WTC11 (cell line): ENCODE measurements at regions not wholly inside any gene's neighbourhood (a gene's known extent, or its start where the extent isn't known, plus 50 kb on each side); places are given as distances from the start of the nearest gene placed in this dataset.
A peak's percentile ranks its signal among the peaks of the same experiment; 100 is the strongest.

Experiments used
- ATAC-seq: fragments of 200-7000 bp; cut with Tn5 transposase; 2 replicates; pipeline ENCODE4 v1.10.0; 2021; ENCODE audit warnings: mild to moderate bottlenecking, moderate library complexity
- CTCF ChIA-PET: fragments of 300-600 bp; sonication (Branson Sonifier 250); formaldehyde crosslinking; loops from one replicate; lab custom pipeline; 2021; ENCODE audit warnings: antibody characterized with exemption; lab: Charles Lee
- POLR2A ChIA-PET: fragments of 350-600 bp; sonication (Branson Sonifier 250); formaldehyde crosslinking; loops from one replicate; lab custom pipeline; 2021; ENCODE audit warnings: antibody characterized with exemption; lab: Charles Lee
- DNase-seq: peaks from one replicate; pipeline ENCODE4 v3.0.0; 2021; ENCODE audit warnings: low spot score
- H3K27ac Mint-ChIP-seq: 2 replicates; pipeline ENCODE4 v1.8.0; 2021; ENCODE audit warnings: mixed read lengths
- H3K27me3 Mint-ChIP-seq: 2 replicates; pipeline ENCODE4 v1.8.0; 2021; ENCODE audit warnings: low read depth, mild to moderate bottlenecking, moderate library complexity, mixed read lengths
- H3K36me3 Mint-ChIP-seq: 2 replicates; pipeline ENCODE4 v1.8.0; 2021; ENCODE audit warnings: mixed read lengths
- H3K4me1 Mint-ChIP-seq: 2 replicates; pipeline ENCODE4 v1.8.0; 2022; ENCODE audit warnings: mixed read lengths
- H3K4me3 Mint-ChIP-seq: 2 replicates; pipeline ENCODE4 v1.8.0; 2021; ENCODE audit warnings: mild to moderate bottlenecking, moderate library complexity, mixed read lengths
- H3K9me3 Mint-ChIP-seq: 2 replicates; pipeline ENCODE4 v1.8.0; 2021; ENCODE audit warnings: mixed read lengths
- ELF4 ChIP-seq: sonication (generic); formaldehyde crosslinking; IDR thresholded peaks from 2 replicates; pipeline ENCODE4 v1.8.1; 2022; ENCODE audit warnings: low read depth, mild to moderate bottlenecking, moderate library complexity, missing genetic modification reagents
- EMX1 ChIP-seq: fragments of 250-450 bp; sonication (Bioruptor Pico); IDR thresholded peaks from 2 replicates; pipeline ENCODE4 v1.8.0; 2021; ENCODE audit warnings: mild to moderate bottlenecking
- ESRRA ChIP-seq: sonication (generic); formaldehyde crosslinking; IDR thresholded peaks from 2 replicates; pipeline ENCODE4 v1.8.1; 2022; ENCODE audit warnings: mild to moderate bottlenecking, missing genetic modification reagents, borderline replicate concordance
- FOXP1 ChIP-seq: sonication (generic); formaldehyde crosslinking; IDR thresholded peaks from 2 replicates; pipeline ENCODE4 v1.8.0; 2022; ENCODE audit warnings: missing genetic modification reagents, mild to moderate bottlenecking, moderate library complexity, borderline replicate concordance
- IRF2 ChIP-seq: sonication (generic); formaldehyde crosslinking; IDR thresholded peaks from 2 replicates; pipeline ENCODE4 v1.8.0; 2022; ENCODE audit warnings: low read depth, missing genetic modification reagents, borderline replicate concordance
- MXD4 ChIP-seq: fragments of 250-450 bp; sonication (Bioruptor Pico); IDR thresholded peaks from 2 replicates; pipeline ENCODE4 v1.8.0; 2021; ENCODE audit warnings: mild to moderate bottlenecking, moderate library complexity, borderline replicate concordance
- OVOL2 ChIP-seq: fragments of 250-450 bp; sonication (Bioruptor Pico); IDR thresholded peaks from 2 replicates; pipeline ENCODE4 v1.9.0; 2021; ENCODE audit warnings: mild to moderate bottlenecking, borderline replicate concordance
- ZNF121 ChIP-seq: sonication (generic); formaldehyde crosslinking; IDR thresholded peaks from 2 replicates; pipeline ENCODE4 v1.8.0; 2023; ENCODE audit warnings: missing genetic modification reagents
- ZNF232 ChIP-seq: sonication (generic); formaldehyde crosslinking; IDR thresholded peaks from 2 replicates; pipeline ENCODE4 v1.8.0; 2022; ENCODE audit warnings: mild to moderate bottlenecking, missing genetic modification reagents
- TF ChIP-seq, protein P1 (sequence below): sonication (generic); formaldehyde crosslinking; IDR thresholded peaks from 2 replicates; pipeline ENCODE4 v1.8.0; 2022; ENCODE audit warnings: missing genetic modification reagents
- TF ChIP-seq, protein P2 (sequence below): sonication (generic); formaldehyde crosslinking; IDR thresholded peaks from 2 replicates; pipeline ENCODE4 v1.8.1; 2022; ENCODE audit warnings: missing genetic modification reagents, borderline replicate concordance
- TF ChIP-seq, protein P3 (sequence below): sonication (generic); formaldehyde crosslinking; IDR thresholded peaks from 2 replicates; pipeline ENCODE4 v1.8.0; 2022; ENCODE audit warnings: mild to moderate bottlenecking, missing genetic modification reagents
- TF ChIP-seq, protein P4 (sequence below): sonication (generic); formaldehyde crosslinking; conservative IDR thresholded peaks from 2 replicates; pipeline ENCODE4 v1.8.1; 2023; ENCODE audit warnings: mild to moderate bottlenecking, low read depth, missing genetic modification reagents, moderate library complexity
- TF ChIP-seq, protein P5 (sequence below): sonication (generic); formaldehyde crosslinking; IDR thresholded peaks from 2 replicates; pipeline ENCODE4 v1.8.0; 2023; ENCODE audit warnings: missing genetic modification reagents, mild to moderate bottlenecking, borderline replicate concordance
- TF ChIP-seq, protein P6 (sequence below): sonication (generic); formaldehyde crosslinking; IDR thresholded peaks from 2 replicates; pipeline ENCODE4 v1.8.0; 2022; ENCODE audit warnings: mild to moderate bottlenecking, missing genetic modification reagents

DNA sequence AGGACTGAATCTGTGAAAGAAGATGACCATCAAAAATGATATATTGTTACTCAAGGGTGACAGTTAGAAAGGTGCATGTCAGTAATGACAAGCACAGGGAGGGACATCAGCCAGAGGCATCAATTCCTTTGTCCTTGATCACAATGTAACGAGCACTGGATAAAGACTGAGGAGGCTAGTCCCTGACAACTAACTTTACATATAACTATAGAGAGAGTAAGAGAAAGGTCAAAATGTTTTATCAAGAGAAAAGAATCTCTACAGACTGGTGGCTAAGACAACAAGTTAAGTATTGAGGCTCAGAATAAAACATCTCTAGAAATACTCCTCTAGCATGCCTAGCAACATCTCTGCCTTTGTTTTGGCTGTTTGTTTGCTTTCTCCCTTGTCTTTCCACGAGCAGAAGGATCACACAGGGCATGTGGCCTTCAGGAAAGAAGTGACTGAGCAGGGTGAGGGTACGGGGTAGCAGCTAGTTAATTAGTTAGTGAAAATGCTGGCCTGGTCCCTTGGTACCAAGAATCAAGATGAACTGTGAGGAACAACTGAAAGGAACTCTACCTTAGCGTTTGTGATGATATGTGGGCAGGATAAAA lies 724.1 kb upstream of the MEF2C start (continued):
- TF ChIP-seq, protein P1, sequence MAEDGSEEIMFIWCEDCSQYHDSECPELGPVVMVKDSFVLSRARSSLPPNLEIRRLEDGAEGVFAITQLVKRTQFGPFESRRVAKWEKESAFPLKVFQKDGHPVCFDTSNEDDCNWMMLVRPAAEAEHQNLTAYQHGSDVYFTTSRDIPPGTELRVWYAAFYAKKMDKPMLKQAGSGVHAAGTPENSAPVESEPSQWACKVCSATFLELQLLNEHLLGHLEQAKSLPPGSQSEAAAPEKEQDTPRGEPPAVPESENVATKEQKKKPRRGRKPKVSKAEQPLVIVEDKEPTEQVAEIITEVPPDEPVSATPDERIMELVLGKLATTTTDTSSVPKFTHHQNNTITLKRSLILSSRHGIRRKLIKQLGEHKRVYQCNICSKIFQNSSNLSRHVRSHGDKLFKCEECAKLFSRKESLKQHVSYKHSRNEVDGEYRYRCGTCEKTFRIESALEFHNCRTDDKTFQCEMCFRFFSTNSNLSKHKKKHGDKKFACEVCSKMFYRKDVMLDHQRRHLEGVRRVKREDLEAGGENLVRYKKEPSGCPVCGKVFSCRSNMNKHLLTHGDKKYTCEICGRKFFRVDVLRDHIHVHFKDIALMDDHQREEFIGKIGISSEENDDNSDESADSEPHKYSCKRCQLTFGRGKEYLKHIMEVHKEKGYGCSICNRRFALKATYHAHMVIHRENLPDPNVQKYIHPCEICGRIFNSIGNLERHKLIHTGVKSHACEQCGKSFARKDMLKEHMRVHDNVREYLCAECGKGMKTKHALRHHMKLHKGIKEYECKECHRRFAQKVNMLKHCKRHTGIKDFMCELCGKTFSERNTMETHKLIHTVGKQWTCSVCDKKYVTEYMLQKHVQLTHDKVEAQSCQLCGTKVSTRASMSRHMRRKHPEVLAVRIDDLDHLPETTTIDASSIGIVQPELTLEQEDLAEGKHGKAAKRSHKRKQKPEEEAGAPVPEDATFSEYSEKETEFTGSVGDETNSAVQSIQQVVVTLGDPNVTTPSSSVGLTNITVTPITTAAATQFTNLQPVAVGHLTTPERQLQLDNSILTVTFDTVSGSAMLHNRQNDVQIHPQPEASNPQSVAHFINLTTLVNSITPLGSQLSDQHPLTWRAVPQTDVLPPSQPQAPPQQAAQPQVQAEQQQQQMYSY (CRISPR knock-in tag): no peak
- TF ChIP-seq MXD4 (CRISPR knock-in tag) (no peak), FOXP1 (no peak), IRF2 (CRISPR knock-in tag) (no peak), ZNF232 (no peak), ESRRA (CRISPR knock-in tag) (no peak)
- TF ChIP-seq, protein P2, sequence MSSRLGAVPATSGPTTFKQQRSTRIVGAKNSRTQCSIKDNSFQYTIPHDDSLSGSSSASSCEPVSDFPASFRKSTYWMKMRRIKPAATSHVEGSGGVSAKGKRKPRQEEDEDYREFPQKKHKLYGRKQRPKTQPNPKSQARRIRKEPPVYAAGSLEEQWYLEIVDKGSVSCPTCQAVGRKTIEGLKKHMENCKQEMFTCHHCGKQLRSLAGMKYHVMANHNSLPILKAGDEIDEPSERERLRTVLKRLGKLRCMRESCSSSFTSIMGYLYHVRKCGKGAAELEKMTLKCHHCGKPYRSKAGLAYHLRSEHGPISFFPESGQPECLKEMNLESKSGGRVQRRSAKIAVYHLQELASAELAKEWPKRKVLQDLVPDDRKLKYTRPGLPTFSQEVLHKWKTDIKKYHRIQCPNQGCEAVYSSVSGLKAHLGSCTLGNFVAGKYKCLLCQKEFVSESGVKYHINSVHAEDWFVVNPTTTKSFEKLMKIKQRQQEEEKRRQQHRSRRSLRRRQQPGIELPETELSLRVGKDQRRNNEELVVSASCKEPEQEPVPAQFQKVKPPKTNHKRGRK: no peak
- TF ChIP-seq, protein P3, sequence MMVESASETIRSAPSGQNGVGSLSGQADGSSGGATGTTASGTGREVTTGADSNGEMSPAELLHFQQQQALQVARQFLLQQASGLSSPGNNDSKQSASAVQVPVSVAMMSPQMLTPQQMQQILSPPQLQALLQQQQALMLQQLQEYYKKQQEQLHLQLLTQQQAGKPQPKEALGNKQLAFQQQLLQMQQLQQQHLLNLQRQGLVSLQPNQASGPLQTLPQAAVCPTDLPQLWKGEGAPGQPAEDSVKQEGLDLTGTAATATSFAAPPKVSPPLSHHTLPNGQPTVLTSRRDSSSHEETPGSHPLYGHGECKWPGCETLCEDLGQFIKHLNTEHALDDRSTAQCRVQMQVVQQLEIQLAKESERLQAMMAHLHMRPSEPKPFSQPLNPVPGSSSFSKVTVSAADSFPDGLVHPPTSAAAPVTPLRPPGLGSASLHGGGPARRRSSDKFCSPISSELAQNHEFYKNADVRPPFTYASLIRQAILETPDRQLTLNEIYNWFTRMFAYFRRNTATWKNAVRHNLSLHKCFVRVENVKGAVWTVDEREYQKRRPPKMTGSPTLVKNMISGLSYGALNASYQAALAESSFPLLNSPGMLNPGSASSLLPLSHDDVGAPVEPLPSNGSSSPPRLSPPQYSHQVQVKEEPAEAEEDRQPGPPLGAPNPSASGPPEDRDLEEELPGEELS (CRISPR knock-in tag): no peak

DNA sequence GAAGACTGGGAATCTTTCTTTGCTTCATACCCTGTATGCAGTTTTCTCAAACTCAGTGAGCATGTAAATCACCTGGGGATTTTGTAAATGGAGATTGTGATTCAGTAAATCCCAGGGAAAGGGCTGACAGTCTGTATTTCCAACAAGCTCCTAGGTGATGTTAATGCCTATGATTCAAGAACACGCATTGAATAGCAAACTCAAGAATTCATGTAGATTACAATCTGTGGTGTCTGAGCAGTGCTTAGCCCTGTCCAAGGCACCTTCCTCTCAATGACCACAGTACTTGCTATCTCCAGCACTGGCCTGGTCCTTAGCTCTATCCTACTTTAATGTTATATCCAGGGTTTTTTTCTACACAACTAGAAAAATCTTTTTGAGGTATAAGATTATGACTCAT lies 721.4 kb upstream of the MEF2C start:
- peak; percentile 34; the same call in 1 of the 2 replicates for ATAC-seq
- no peaks in the 10 kb centered on the region for H3K27me3 Mint-ChIP-seq
- ChIA-PET POLR2A (no interaction called here), CTCF (no interaction called here)
- no peak for DNase-seq
- no peak overlapping the region for H3K27ac Mint-ChIP-seq
- no peaks in the 10 kb centered on the region for H3K36me3 Mint-ChIP-seq
- no peak for TF ChIP-seq EMX1 (CRISPR knock-in tag)
- no peak overlapping the region for H3K4me3 Mint-ChIP-seq
- H3K9me3 Mint-ChIP-seq: no peaks in the 10 kb centered on the region
- peaks cover 12% of the 10 kb centered on the region for H3K4me1 Mint-ChIP-seq

DNA sequence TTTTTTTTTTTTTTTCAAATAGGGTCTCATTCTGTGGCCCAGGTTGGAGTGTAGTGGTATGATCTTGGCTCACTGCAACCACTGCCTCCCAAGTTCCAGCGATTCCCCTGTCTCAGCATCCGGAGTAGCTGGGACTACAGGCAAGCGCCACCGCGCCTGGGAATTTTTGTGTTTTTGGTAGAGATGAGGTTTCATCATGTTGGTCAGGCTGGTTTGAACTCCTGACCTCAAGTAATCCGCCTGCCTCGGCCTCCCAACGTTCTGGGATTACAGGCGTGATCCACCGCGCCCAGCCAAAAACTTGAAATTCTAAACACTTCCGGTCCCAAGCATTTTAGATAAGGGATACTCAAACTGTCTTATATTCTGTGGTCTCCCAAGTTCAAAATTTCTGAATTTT lies 718.9 kb upstream of the MEF2C start:
- no peaks in the 10 kb centered on the region for H3K9me3 Mint-ChIP-seq
- CTCF ChIA-PET: no interaction called here
- H3K36me3 Mint-ChIP-seq: no peaks in the 10 kb centered on the region
- ATAC-seq: no peak
- H3K4me1 Mint-ChIP-seq: peaks cover 7% of the 10 kb centered on the region
- H3K4me3 Mint-ChIP-seq: no peak overlapping the region
- DNase-seq: no peak
- H3K27me3 Mint-ChIP-seq: no peaks in the 10 kb centered on the region
- POLR2A ChIA-PET: no interaction called here
- TF ChIP-seq, protein P4, sequence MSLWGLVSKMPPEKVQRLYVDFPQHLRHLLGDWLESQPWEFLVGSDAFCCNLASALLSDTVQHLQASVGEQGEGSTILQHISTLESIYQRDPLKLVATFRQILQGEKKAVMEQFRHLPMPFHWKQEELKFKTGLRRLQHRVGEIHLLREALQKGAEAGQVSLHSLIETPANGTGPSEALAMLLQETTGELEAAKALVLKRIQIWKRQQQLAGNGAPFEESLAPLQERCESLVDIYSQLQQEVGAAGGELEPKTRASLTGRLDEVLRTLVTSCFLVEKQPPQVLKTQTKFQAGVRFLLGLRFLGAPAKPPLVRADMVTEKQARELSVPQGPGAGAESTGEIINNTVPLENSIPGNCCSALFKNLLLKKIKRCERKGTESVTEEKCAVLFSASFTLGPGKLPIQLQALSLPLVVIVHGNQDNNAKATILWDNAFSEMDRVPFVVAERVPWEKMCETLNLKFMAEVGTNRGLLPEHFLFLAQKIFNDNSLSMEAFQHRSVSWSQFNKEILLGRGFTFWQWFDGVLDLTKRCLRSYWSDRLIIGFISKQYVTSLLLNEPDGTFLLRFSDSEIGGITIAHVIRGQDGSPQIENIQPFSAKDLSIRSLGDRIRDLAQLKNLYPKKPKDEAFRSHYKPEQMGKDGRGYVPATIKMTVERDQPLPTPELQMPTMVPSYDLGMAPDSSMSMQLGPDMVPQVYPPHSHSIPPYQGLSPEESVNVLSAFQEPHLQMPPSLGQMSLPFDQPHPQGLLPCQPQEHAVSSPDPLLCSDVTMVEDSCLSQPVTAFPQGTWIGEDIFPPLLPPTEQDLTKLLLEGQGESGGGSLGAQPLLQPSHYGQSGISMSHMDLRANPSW (CRISPR knock-in tag): no peak
- TF ChIP-seq ELF4 (CRISPR knock-in tag) (no peak), ZNF121 (CRISPR knock-in tag) (no peak), OVOL2 (CRISPR knock-in tag) (no peak)
- TF ChIP-seq, protein P5, sequence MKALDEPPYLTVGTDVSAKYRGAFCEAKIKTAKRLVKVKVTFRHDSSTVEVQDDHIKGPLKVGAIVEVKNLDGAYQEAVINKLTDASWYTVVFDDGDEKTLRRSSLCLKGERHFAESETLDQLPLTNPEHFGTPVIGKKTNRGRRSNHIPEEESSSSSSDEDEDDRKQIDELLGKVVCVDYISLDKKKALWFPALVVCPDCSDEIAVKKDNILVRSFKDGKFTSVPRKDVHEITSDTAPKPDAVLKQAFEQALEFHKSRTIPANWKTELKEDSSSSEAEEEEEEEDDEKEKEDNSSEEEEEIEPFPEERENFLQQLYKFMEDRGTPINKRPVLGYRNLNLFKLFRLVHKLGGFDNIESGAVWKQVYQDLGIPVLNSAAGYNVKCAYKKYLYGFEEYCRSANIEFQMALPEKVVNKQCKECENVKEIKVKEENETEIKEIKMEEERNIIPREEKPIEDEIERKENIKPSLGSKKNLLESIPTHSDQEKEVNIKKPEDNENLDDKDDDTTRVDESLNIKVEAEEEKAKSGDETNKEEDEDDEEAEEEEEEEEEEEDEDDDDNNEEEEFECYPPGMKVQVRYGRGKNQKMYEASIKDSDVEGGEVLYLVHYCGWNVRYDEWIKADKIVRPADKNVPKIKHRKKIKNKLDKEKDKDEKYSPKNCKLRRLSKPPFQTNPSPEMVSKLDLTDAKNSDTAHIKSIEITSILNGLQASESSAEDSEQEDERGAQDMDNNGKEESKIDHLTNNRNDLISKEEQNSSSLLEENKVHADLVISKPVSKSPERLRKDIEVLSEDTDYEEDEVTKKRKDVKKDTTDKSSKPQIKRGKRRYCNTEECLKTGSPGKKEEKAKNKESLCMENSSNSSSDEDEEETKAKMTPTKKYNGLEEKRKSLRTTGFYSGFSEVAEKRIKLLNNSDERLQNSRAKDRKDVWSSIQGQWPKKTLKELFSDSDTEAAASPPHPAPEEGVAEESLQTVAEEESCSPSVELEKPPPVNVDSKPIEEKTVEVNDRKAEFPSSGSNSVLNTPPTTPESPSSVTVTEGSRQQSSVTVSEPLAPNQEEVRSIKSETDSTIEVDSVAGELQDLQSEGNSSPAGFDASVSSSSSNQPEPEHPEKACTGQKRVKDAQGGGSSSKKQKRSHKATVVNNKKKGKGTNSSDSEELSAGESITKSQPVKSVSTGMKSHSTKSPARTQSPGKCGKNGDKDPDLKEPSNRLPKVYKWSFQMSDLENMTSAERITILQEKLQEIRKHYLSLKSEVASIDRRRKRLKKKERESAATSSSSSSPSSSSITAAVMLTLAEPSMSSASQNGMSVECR (CRISPR knock-in tag): no peak
- TF ChIP-seq, protein P6, sequence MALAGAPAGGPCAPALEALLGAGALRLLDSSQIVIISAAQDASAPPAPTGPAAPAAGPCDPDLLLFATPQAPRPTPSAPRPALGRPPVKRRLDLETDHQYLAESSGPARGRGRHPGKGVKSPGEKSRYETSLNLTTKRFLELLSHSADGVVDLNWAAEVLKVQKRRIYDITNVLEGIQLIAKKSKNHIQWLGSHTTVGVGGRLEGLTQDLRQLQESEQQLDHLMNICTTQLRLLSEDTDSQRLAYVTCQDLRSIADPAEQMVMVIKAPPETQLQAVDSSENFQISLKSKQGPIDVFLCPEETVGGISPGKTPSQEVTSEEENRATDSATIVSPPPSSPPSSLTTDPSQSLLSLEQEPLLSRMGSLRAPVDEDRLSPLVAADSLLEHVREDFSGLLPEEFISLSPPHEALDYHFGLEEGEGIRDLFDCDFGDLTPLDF (CRISPR knock-in tag): no peak
- no peak overlapping the region for H3K27ac Mint-ChIP-seq
